ENCODE measurements at regions not wholly inside any gene's neighbourhood (a gene's known extent, or its start where the extent isn't known, plus 50 kb on each side); places are given as distances from the start of the nearest gene placed in this dataset.

- Histone ChIP-seq H3K4me1 (ENCODE audit: low read length) (no peaks in the 10 kb centered on the region), H2AFZ (ENCODE audit: low read length) (no peak overlapping the region), H3K79me2 (ENCODE audit: low read length) (no peaks in the 10 kb centered on the region), H3F3A (ENCODE audit: insufficient read depth, low read length) (no peaks in the 10 kb centered on the region), H4K20me1 (ENCODE audit: insufficient read depth, low read length) (no peaks in the 10 kb centered on the region), H3K4me3 (ENCODE audit: low read length) (no peak overlapping the region), H3K9me3 (replicated peaks; ENCODE audit: insufficient read depth, low read length) (no peaks in the 10 kb centered on the region), H3K27ac (ENCODE audit: low read length) (no peak overlapping the region), H3K27me3 (replicated peaks; ENCODE audit: insufficient read depth, low read length) (no peaks in the 10 kb centered on the region), H3K9ac (ENCODE audit: low read length) (no peak overlapping the region), H3K9me2 (replicated peaks; ENCODE audit: insufficient read depth, low read length) (no peaks in the 10 kb centered on the region), H3K4me2 (ENCODE audit: low read depth, low read length) (no peak overlapping the region), H3K36me3 (replicated peaks; ENCODE audit: insufficient read depth, low read length) (no peaks in the 10 kb centered on the region)
- no peak for DNase-seq
- TF ChIP-seq, protein P1, sequence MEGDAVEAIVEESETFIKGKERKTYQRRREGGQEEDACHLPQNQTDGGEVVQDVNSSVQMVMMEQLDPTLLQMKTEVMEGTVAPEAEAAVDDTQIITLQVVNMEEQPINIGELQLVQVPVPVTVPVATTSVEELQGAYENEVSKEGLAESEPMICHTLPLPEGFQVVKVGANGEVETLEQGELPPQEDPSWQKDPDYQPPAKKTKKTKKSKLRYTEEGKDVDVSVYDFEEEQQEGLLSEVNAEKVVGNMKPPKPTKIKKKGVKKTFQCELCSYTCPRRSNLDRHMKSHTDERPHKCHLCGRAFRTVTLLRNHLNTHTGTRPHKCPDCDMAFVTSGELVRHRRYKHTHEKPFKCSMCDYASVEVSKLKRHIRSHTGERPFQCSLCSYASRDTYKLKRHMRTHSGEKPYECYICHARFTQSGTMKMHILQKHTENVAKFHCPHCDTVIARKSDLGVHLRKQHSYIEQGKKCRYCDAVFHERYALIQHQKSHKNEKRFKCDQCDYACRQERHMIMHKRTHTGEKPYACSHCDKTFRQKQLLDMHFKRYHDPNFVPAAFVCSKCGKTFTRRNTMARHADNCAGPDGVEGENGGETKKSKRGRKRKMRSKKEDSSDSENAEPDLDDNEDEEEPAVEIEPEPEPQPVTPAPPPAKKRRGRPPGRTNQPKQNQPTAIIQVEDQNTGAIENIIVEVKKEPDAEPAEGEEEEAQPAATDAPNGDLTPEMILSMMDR (IDR thresholded peaks at IDR 0.05; ENCODE audit: low read length), result no peak
- TF ChIP-seq EZH2 (optimal IDR thresholded peaks at IDR 0.05; ENCODE audit: low read depth, low read length) (no peak), EZH2phosphoT487 (IDR thresholded peaks at IDR 0.05; ENCODE audit: low read length) (no peak)
Measured at GRCh38 chr3:82505079-82505756, 743.8 kb upstream of the GBE1 start.

- Histone ChIP-seq H3K27me3 (replicated peaks; ENCODE audit: insufficient read depth, low read length) (no peaks in the 10 kb centered on the region), H3K4me2 (ENCODE audit: low read depth, low read length) (no peak overlapping the region), H3K36me3 (replicated peaks; ENCODE audit: insufficient read depth, low read length) (no peaks in the 10 kb centered on the region), H3K9me3 (replicated peaks; ENCODE audit: insufficient read depth, low read length) (no peaks in the 10 kb centered on the region), H3F3A (ENCODE audit: insufficient read depth, low read length) (no peaks in the 10 kb centered on the region), H3K79me2 (ENCODE audit: low read length) (no peaks in the 10 kb centered on the region), H2AFZ (ENCODE audit: low read length) (no peak overlapping the region), H3K27ac (ENCODE audit: low read length) (no peak overlapping the region), H3K4me3 (ENCODE audit: low read length) (no peak overlapping the region), H3K9ac (ENCODE audit: low read length) (no peak overlapping the region), H4K20me1 (ENCODE audit: insufficient read depth, low read length) (no peaks in the 10 kb centered on the region), H3K9me2 (replicated peaks; ENCODE audit: insufficient read depth, low read length) (no peaks in the 10 kb centered on the region), H3K4me1 (ENCODE audit: low read length) (no peaks in the 10 kb centered on the region)
- TF ChIP-seq EZH2phosphoT487 (IDR thresholded peaks at IDR 0.05; ENCODE audit: low read length) (no peak), EZH2 (optimal IDR thresholded peaks at IDR 0.05; ENCODE audit: low read depth, low read length) (no peak)
- TF ChIP-seq, protein P1 (IDR thresholded peaks at IDR 0.05; ENCODE audit: low read length), result no peak
- DNase-seq, result no peak
Measured at GRCh38 chr3:82498186-82498585, 736.7 kb upstream of the GBE1 start.

DNA sequence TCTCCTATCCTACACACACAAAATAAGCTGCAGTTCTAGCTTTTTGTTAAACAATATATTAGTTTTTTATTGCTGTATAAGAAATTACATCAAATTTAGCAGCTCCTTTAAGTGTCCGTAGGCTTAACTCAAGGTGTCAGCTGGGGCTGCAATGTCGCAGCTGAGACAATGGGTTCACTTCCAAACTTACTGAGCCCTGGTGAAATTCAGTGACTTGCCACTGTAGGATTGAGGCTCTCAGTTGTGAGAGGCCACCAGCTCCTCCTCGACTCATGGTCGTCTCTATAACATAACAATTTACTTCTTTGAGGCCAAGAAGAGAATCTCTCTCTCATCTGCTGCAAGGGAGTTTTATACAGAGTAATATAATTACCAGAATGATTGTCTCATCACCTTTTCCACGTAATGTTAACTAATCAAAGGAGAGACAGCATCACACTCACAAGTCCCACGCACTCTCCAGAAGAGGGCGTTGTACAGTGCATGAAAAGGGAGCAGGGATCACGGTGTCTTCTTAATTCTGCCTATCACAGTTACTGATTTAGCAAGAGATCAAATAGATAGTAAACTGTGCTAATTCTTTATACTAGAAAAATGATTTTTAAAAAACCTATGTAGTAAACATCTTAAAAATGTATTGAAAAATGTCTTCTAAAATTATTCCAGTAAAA is 735.6 kb upstream of the GBE1 start:
- no peak for DNase-seq
- no peaks in the 10 kb centered on the region for H3K4me1 ChIP-seq (ENCODE audit: low read length)
- H3K27ac ChIP-seq (ENCODE audit: low read length), result no peak overlapping the region
- H3K9me3 ChIP-seq (replicated peaks; ENCODE audit: insufficient read depth, low read length), result no peaks in the 10 kb centered on the region
- TF ChIP-seq EZH2phosphoT487 (IDR thresholded peaks at IDR 0.05; ENCODE audit: low read length) (no peak), EZH2 (optimal IDR thresholded peaks at IDR 0.05; ENCODE audit: low read depth, low read length) (no peak)
- TF ChIP-seq, protein P1 (IDR thresholded peaks at IDR 0.05; ENCODE audit: low read length), result no peak
- no peak overlapping the region for H2AFZ ChIP-seq (ENCODE audit: low read length)
- no peaks in the 10 kb centered on the region for H3K9me2 ChIP-seq (replicated peaks; ENCODE audit: insufficient read depth, low read length)
- no peaks in the 10 kb centered on the region for H3K36me3 ChIP-seq (replicated peaks; ENCODE audit: insufficient read depth, low read length)
- no peaks in the 10 kb centered on the region for H3F3A ChIP-seq (ENCODE audit: insufficient read depth, low read length)
- no peaks in the 10 kb centered on the region for H3K27me3 ChIP-seq (replicated peaks; ENCODE audit: insufficient read depth, low read length)
- H3K79me2 ChIP-seq (ENCODE audit: low read length), result no peaks in the 10 kb centered on the region
- no peak overlapping the region for H3K9ac ChIP-seq (ENCODE audit: low read length)
- no peaks in the 10 kb centered on the region for H4K20me1 ChIP-seq (ENCODE audit: insufficient read depth, low read length)
- H3K4me2 ChIP-seq (ENCODE audit: low read depth, low read length), result no peak overlapping the region
- H3K4me3 ChIP-seq (ENCODE audit: low read length), result no peak overlapping the region

All from MM.1S (cell line).